ENCODE measurements at regions not wholly inside any gene's neighbourhood (a gene's known extent, or its start where the extent isn't known, plus 50 kb on each side); places are given as distances from the start of the nearest gene placed in this dataset.

DNA sequence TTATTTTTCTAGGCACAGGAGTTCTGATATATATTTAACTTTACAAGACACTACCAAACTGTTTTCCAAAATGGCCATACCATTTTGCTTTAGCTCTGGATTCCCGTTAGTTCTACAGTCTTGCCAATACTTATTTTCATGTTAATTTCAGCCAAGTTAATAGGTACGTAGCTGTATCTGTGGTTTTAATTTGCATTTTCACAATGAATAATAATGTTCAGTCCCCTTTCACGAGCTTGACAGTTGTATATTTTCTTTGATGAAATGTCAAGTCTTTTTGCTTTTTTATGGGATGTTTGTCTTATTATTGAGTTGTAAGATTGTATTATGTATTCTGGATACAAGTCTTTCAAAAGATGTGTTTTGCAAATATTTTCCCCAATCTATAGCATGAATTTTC is 50.6 kb upstream of the GALNT5 start:
- H3K4me1 ChIP-seq (ENCODE audit: control insufficient read depth, insufficient read depth, low read length): no peaks in the 10 kb centered on the region
- POLR2A ChIA-PET: interaction anchor here (0.7 kb wide), 1 partner anchor 660 kb away, joined by 3 read pairs; no protein-coding TSS in a partner anchor
- TF ChIP-seq, protein P1, sequence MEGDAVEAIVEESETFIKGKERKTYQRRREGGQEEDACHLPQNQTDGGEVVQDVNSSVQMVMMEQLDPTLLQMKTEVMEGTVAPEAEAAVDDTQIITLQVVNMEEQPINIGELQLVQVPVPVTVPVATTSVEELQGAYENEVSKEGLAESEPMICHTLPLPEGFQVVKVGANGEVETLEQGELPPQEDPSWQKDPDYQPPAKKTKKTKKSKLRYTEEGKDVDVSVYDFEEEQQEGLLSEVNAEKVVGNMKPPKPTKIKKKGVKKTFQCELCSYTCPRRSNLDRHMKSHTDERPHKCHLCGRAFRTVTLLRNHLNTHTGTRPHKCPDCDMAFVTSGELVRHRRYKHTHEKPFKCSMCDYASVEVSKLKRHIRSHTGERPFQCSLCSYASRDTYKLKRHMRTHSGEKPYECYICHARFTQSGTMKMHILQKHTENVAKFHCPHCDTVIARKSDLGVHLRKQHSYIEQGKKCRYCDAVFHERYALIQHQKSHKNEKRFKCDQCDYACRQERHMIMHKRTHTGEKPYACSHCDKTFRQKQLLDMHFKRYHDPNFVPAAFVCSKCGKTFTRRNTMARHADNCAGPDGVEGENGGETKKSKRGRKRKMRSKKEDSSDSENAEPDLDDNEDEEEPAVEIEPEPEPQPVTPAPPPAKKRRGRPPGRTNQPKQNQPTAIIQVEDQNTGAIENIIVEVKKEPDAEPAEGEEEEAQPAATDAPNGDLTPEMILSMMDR (IDR thresholded peaks at IDR 0.05): no peak
- TF ChIP-seq TCF7L2 (IDR thresholded peaks at IDR 0.05; ENCODE audit: low read depth, low read length) (no peak), POLR2AphosphoS5 (IDR thresholded peaks at IDR 0.05; ENCODE audit: low read depth, low read length) (no peak), SIN3A (IDR thresholded peaks at IDR 0.05; ENCODE audit: borderline replicate concordance, insufficient read depth, low read depth, low read length) (no peak)
- TF ChIP-seq, protein P2, sequence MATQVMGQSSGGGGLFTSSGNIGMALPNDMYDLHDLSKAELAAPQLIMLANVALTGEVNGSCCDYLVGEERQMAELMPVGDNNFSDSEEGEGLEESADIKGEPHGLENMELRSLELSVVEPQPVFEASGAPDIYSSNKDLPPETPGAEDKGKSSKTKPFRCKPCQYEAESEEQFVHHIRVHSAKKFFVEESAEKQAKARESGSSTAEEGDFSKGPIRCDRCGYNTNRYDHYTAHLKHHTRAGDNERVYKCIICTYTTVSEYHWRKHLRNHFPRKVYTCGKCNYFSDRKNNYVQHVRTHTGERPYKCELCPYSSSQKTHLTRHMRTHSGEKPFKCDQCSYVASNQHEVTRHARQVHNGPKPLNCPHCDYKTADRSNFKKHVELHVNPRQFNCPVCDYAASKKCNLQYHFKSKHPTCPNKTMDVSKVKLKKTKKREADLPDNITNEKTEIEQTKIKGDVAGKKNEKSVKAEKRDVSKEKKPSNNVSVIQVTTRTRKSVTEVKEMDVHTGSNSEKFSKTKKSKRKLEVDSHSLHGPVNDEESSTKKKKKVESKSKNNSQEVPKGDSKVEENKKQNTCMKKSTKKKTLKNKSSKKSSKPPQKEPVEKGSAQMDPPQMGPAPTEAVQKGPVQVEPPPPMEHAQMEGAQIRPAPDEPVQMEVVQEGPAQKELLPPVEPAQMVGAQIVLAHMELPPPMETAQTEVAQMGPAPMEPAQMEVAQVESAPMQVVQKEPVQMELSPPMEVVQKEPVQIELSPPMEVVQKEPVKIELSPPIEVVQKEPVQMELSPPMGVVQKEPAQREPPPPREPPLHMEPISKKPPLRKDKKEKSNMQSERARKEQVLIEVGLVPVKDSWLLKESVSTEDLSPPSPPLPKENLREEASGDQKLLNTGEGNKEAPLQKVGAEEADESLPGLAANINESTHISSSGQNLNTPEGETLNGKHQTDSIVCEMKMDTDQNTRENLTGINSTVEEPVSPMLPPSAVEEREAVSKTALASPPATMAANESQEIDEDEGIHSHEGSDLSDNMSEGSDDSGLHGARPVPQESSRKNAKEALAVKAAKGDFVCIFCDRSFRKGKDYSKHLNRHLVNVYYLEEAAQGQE (IDR thresholded peaks at IDR 0.05; ENCODE audit: insufficient read depth in 1 of 2, low read depth in 2 of 2, low read length in 1 of 2): no peak
- H3K27me3 ChIP-seq (ENCODE audit: control insufficient read depth, insufficient read depth, low read length): no peaks in the 10 kb centered on the region
- in situ Hi-C loops (cut with HindIII; ENCODE audit: low pct_unique_long_range_greater_than_20kb, low sequenced_read_pairs) (no loop called here), intact Hi-C loops (cut with micrococcal nuclease; ENCODE audit: unreplicated experiment) (no loop called here)
- CTCF ChIA-PET: no interaction called here
- H3K4me3 ChIP-seq (ENCODE audit: low read depth in 2 of 2, low read length in 2 of 2): no peak overlapping the region
- no TSS peak for BruUV-seq (replicated peaks)
- no peaks in the 10 kb centered on the region for H3K9me3 ChIP-seq (ENCODE audit: control insufficient read depth, insufficient read depth, low read depth, low read length)
- ATAC-seq (no peak), DNase-seq (ENCODE audit: low read depth, low spot score) (no peak)
- no peak overlapping the region for H3K27ac ChIP-seq (ENCODE audit: low read length)
- no peaks in the 10 kb centered on the region for H3K36me3 ChIP-seq (ENCODE audit: control insufficient read depth, insufficient read depth, low read length)
